ENCODE measurements at regions not wholly inside any gene's neighbourhood (a gene's known extent, or its start where the extent isn't known, plus 50 kb on each side); places are given as distances from the start of the nearest gene placed in this dataset.

GRCh38 chr1:166570954-166571353, 268.3 kb upstream of the POGK start:
- TF ChIP-seq CTCF (IDR thresholded peaks at IDR 0.05) (no peak), POLR2A (IDR thresholded peaks at IDR 0.05) (no peak)
